ENCODE measurements at regions not wholly inside any gene's neighbourhood (a gene's known extent, or its start where the extent isn't known, plus 50 kb on each side); places are given as distances from the start of the nearest gene placed in this dataset.

DNA sequence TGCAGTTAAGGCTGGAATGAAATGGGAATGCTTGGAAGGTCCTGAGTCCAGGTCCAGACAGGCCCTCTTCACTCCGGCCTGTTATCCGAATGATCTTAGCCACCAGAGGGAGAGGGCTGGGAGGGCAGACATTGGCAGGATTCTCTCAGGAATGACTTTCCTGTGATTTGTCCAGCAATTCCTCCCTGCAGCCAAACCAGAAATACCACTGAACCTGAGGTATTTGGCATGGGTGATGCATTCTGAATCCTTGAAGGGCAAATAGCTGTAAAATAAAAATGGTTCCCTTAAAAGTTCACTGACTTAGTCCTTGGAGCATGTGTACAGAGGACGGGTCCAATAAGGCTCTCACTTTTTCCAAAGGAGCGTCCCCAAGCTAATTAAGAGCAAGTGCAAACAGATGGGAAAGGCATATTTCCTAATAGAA, 77.5 kb upstream of the HABP2 start:
- no peaks in the 10 kb centered on the region for H3K27me3 ChIP-seq (ENCODE audit: low read depth)
- peaks cover 22% of the 10 kb centered on the region for H3K4me1 ChIP-seq
- H3K9me3 ChIP-seq (replicated peaks), result peaks cover 19% of the 10 kb centered on the region
- no peaks in the 10 kb centered on the region for H3K36me3 ChIP-seq
- DNase-seq, result no peak
- no peak overlapping the region for H3K27ac ChIP-seq (replicated peaks)
- TF ChIP-seq, protein P1, sequence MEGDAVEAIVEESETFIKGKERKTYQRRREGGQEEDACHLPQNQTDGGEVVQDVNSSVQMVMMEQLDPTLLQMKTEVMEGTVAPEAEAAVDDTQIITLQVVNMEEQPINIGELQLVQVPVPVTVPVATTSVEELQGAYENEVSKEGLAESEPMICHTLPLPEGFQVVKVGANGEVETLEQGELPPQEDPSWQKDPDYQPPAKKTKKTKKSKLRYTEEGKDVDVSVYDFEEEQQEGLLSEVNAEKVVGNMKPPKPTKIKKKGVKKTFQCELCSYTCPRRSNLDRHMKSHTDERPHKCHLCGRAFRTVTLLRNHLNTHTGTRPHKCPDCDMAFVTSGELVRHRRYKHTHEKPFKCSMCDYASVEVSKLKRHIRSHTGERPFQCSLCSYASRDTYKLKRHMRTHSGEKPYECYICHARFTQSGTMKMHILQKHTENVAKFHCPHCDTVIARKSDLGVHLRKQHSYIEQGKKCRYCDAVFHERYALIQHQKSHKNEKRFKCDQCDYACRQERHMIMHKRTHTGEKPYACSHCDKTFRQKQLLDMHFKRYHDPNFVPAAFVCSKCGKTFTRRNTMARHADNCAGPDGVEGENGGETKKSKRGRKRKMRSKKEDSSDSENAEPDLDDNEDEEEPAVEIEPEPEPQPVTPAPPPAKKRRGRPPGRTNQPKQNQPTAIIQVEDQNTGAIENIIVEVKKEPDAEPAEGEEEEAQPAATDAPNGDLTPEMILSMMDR (IDR thresholded peaks at IDR 0.05; ENCODE audit: borderline replicate concordance), result no peak
- no peak overlapping the region for H3K4me3 ChIP-seq
- intact Hi-C loops (cut with micrococcal nuclease), result no loop called here

DNA sequence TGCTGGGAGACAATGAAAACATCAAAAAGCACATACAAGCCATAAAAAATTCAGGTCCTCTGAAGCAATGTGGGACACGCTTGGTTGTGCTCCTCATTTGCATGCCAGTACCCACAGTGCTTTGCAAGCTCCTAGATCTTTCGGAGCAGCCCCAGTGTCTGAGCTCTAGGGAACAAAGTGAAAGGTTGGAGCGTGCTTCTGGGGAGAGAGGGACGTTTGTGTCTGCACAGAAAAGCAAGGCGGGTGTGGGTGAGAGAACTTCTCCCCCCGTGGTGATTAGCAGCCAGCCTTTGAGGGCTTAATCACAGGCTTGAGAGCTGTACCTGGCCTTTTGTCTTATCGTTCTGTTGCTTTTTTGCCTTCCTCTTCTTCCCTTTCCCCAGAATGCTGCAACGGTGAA, 76.7 kb upstream of the HABP2 start:
- no peak for DNase-seq
- Histone ChIP-seq H3K4me1 (peaks cover 22% of the 10 kb centered on the region), H3K27me3 (ENCODE audit: low read depth) (no peaks in the 10 kb centered on the region)

DNA sequence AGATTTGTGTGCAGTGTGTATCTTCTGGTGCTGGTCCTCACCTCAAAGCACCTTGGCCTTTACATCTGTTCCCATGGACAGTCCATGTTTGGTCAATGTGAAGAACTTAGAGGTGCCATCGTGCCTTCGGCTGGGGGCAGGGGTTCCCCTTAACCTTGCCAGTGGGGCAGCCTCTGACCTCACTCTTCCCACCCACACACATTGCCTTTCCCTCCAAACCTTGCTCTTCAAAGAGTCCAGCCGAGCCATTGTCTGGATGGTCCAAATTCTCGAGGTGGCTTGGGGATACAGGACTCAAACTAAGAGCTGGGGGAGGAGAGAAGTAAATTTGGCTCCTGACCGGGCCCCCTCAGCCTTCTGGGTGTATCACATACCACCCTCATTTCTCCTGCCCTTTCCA, 76.2 kb upstream of the HABP2 start:
- Histone ChIP-seq H3K27ac (replicated peaks) (no peak overlapping the region), H3K4me3 (no peak overlapping the region), H3K27me3 (ENCODE audit: low read depth) (no peaks in the 10 kb centered on the region), H3K36me3 (no peaks in the 10 kb centered on the region), H3K4me1 (peaks cover 22% of the 10 kb centered on the region), H3K9me3 (replicated peaks) (peaks cover 32% of the 10 kb centered on the region)
- DNase-seq, result no peak
- intact Hi-C loops (cut with micrococcal nuclease), result no loop called here
- TF ChIP-seq, protein P1 (IDR thresholded peaks at IDR 0.05; ENCODE audit: borderline replicate concordance), result no peak

More for the DNA sequence above, 76.7 kb upstream of the HABP2 start:
- Histone ChIP-seq H3K27ac (replicated peaks) (no peak overlapping the region), H3K36me3 (no peaks in the 10 kb centered on the region), H3K9me3 (replicated peaks) (peaks cover 27% of the 10 kb centered on the region), H3K4me3 (peak overlapping the region; percentile 19)
- intact Hi-C loops (cut with micrococcal nuclease), result no loop called here
- TF ChIP-seq, protein P1 (IDR thresholded peaks at IDR 0.05; ENCODE audit: borderline replicate concordance), result no peak

DNA sequence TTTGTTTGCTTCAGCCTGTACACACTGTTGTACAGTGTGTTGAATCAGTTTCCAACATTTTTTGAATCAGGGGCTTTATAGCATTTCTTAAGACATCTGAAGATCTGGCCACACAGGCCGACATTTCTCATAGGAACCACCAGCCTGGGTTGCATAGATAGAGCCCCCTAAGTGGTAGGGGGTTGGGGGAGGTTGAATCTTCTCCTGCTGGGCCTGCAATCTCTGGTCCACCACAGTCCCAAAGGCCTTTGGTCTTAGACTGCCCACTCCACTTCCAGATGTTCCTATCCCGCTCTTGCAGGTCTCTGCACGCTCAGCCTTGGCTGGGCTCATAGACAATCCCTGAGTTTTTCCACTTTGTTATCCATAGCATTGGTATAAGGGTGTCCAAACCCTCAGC, 75.4 kb upstream of the HABP2 start:
- TF ChIP-seq, protein P1 (IDR thresholded peaks at IDR 0.05; ENCODE audit: borderline replicate concordance), result no peak
- Histone ChIP-seq H3K9me3 (replicated peaks) (peaks cover 36% of the 10 kb centered on the region), H3K36me3 (no peaks in the 10 kb centered on the region), H3K4me1 (peaks cover 22% of the 10 kb centered on the region), H3K4me3 (no peak overlapping the region), H3K27me3 (ENCODE audit: low read depth) (no peaks in the 10 kb centered on the region), H3K27ac (replicated peaks) (no peak overlapping the region)
- DNase-seq, result no peak
- intact Hi-C loops (cut with micrococcal nuclease), result no loop called here

DNA sequence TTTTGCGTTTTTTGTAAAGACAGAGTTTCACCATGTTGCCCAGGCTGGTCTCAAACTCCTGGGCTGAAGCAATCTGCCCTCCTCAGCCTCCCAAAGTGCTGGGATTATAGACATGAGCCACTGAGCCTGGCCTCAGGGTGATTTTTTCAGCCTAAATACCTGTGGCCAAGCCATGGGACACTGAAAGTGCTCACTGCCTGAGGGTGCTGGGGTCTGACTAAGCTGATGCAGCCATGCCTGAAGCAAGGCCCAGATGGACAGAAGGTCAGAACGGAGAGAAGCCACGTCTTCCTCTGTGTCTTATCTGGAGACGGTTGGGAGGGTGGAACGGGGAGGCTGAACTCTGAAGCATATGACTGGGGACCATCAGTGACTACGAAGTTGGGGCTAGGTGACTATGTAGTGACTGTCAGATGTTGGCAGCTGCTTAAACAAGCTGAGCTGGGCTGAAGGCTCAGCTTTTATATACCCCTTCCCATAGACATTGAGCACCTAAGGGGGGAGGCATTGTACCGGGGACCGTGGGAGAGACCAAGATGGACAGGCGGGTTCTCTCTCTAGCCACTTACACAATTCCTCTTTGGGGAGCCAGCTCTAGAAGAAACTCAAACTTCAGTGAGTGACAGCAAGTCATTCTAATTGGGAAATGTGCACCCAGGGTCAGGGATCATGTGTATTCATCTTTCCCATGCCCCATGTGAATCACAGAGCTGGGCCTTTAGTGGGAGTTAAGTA, 73.3 kb upstream of the HABP2 start:
- no peak overlapping the region for H3K27ac ChIP-seq (replicated peaks)
- H3K27me3 ChIP-seq (ENCODE audit: low read depth), result no peaks in the 10 kb centered on the region
- H3K36me3 ChIP-seq, result no peaks in the 10 kb centered on the region
- TF ChIP-seq, protein P1 (IDR thresholded peaks at IDR 0.05; ENCODE audit: borderline replicate concordance), result no peak
- intact Hi-C loops (cut with micrococcal nuclease), result no loop called here
- H3K9me3 ChIP-seq (replicated peaks), result peaks cover 36% of the 10 kb centered on the region
- no peak for DNase-seq
- no peak overlapping the region for H3K4me3 ChIP-seq
- H3K4me1 ChIP-seq, result peaks cover 13% of the 10 kb centered on the region

Data from left ventricle myocardium inferior (tissue), 1 donor.